CD4-positive, alpha-beta T cell treated with Interleukin-21 for 1 hour (primary cell): ENCODE measurements at regions not wholly inside any gene's neighbourhood (a gene's known extent, or its start where the extent isn't known, plus 50 kb on each side); places are given as distances from the start of the nearest gene placed in this dataset.
"Not testable (repeated sequence)": the region's sequence is repeated elsewhere in the genome, so short reads cannot be mapped to it uniquely, and the experiment has no call there.

Experiments
- DNase-seq: peaks from one replicate; pipeline ENCODE4 v3.0.0-alpha.2; 2020

GRCh38 chr10:2777666-2778355 is 289.5 kb upstream of the PFKP start:
- DNase-seq, result no peak

- no peak for DNase-seq
These were observed 294.3 kb upstream of the PFKP start for GRCh38 chr10:2772816-2773631.

GRCh38 chr10:2772135-2772534 is 295.2 kb upstream of the PFKP start:
- no peak for DNase-seq

- not testable (repeated sequence) for DNase-seq
These were observed 300.1 kb upstream of the PFKP start for GRCh38 chr10:2767293-2767692.

- DNase-seq, result no peak
These were observed 305.4 kb upstream of the PFKP start for GRCh38 chr10:2761971-2762370.

- no peak for DNase-seq
These were observed 306.0 kb upstream of the PFKP start for GRCh38 chr10:2761311-2761710.

- DNase-seq, result no peak
These were observed 306.6 kb upstream of the PFKP start for GRCh38 chr10:2760736-2761135.

- no peak for DNase-seq
These were observed 308.1 kb upstream of the PFKP start for GRCh38 chr10:2759233-2759632.

GRCh38 chr10:2754943-2755342 is 312.4 kb upstream of the PFKP start:
- DNase-seq, result no peak

GRCh38 chr10:2748287-2748686 is 319.1 kb upstream of the PFKP start:
- no peak for DNase-seq

- DNase-seq, result no peak
These were observed 320.7 kb upstream of the PFKP start for GRCh38 chr10:2746638-2747037.

GRCh38 chr10:2745666-2746065 is 321.7 kb upstream of the PFKP start:
- no peak for DNase-seq

GRCh38 chr10:2744547-2745200 is 322.7 kb upstream of the PFKP start:
- DNase-seq, result no peak

- no peak for DNase-seq
These were observed 332.7 kb upstream of the PFKP start for GRCh38 chr10:2734603-2735002.

- DNase-seq, result no peak
These were observed 333.9 kb upstream of the PFKP start for GRCh38 chr10:2733278-2733963.

- DNase-seq, result no peak
These were observed 335.4 kb upstream of the PFKP start for GRCh38 chr10:2731940-2732339.

- no peak for DNase-seq
These were observed 338.2 kb upstream of the PFKP start for GRCh38 chr10:2729197-2729596.

GRCh38 chr10:2728087-2728486 is 339.3 kb upstream of the PFKP start:
- DNase-seq, result no peak

- no peak for DNase-seq
These were observed 350.8 kb upstream of the PFKP start for GRCh38 chr10:2716596-2716995.

GRCh38 chr10:2714597-2714996 is 352.8 kb upstream of the PFKP start:
- no peak for DNase-seq

- no peak for DNase-seq
These were observed 363.4 kb upstream of the PFKP start for GRCh38 chr10:2703953-2704352.

GRCh38 chr10:2701802-2702201 is 365.5 kb upstream of the PFKP start:
- DNase-seq, result no peak

GRCh38 chr10:2700626-2701305 is 366.6 kb upstream of the PFKP start:
- no peak for DNase-seq
